Urothelium cell line (cell line): ENCODE measurements at regions not wholly inside any gene's neighbourhood (a gene's known extent, or its start where the extent isn't known, plus 50 kb on each side); places are given as distances from the start of the nearest gene placed in this dataset.

Experiments
- DNase-seq: peaks from one replicate; pipeline ENCODE4 v3.0.0; 2011; ENCODE audit warnings: low spot score, mixed read lengths
- FAIRE-seq: peaks from 2 replicates; lab custom pipeline; 2011; peaks lifted over from hg19 to GRCh38; lab: Jason Lieb, UNC

- DNase-seq: no peak
- FAIRE-seq: no peak
Observed at GRCh38 chr17:34874478-34874877, 86.8 kb downstream of the CCT6B start.

GRCh38 chr17:34872640-34873039 is 88.6 kb downstream of the CCT6B start:
- FAIRE-seq: no peak
- no peak for DNase-seq

GRCh38 chr17:34869641-34870040 is 91.6 kb downstream of the CCT6B start:
- no peak for DNase-seq
- FAIRE-seq: no peak

- DNase-seq: no peak
- FAIRE-seq: no peak
Observed at GRCh38 chr17:34865716-34866115, 95.5 kb downstream of the CCT6B start.

GRCh38 chr17:34862384-34862783 is 98.9 kb downstream of the CCT6B start:
- FAIRE-seq (no peak), DNase-seq (no peak)

GRCh38 chr17:34861864-34862263 is 99.4 kb downstream of the CCT6B start:
- DNase-seq: no peak
- FAIRE-seq: no peak

- DNase-seq (no peak), FAIRE-seq (no peak)
Observed at GRCh38 chr17:34859652-34860051, 101.6 kb downstream of the CCT6B start.

- no peak for FAIRE-seq
- no peak for DNase-seq
Observed at GRCh38 chr17:34858591-34859565, 102.4 kb downstream of the CCT6B start.

- FAIRE-seq (no peak), DNase-seq (no peak)
Observed at GRCh38 chr17:34853924-34854323, 107.3 kb downstream of the CCT6B start.

- FAIRE-seq (no peak), DNase-seq (no peak)
Observed at GRCh38 chr17:34852614-34853013, 108.6 kb downstream of the CCT6B start.

GRCh38 chr17:34851961-34852540 is 109.2 kb downstream of the CCT6B start:
- no peak for DNase-seq
- no peak for FAIRE-seq

GRCh38 chr17:34850964-34851363 is 110.3 kb downstream of the CCT6B start:
- no peak for FAIRE-seq
- no peak for DNase-seq

GRCh38 chr17:34850023-34850422 is 111.2 kb downstream of the CCT6B start:
- DNase-seq: no peak
- no peak for FAIRE-seq

GRCh38 chr17:34847938-34848337 is 113.3 kb downstream of the CCT6B start:
- FAIRE-seq (no peak), DNase-seq (no peak)

- DNase-seq: no peak
- FAIRE-seq: no peak
Observed at GRCh38 chr17:34845296-34845695, 116.0 kb downstream of the CCT6B start.

- FAIRE-seq (no peak), DNase-seq (no peak)
Observed at GRCh38 chr17:34843682-34844081, 117.6 kb downstream of the CCT6B start.

GRCh38 chr17:34842235-34842634 is 119.0 kb downstream of the CCT6B start:
- FAIRE-seq (no peak), DNase-seq (no peak)

GRCh38 chr17:34841467-34841866 is 119.8 kb downstream of the CCT6B start:
- no peak for FAIRE-seq

GRCh38 chr17:34840750-34841149 is 120.5 kb downstream of the CCT6B start:
- FAIRE-seq: no peak

More at GRCh38 chr17:34841467-34841866, 119.8 kb downstream of the CCT6B start:
- DNase-seq: no peak

GRCh38 chr17:34837876-34838478 is 123.3 kb downstream of the CCT6B start:
- no peak for DNase-seq

More at GRCh38 chr17:34840750-34841149, 120.5 kb downstream of the CCT6B start:
- DNase-seq: no peak

GRCh38 chr17:34832376-34832775 is 128.9 kb downstream of the CCT6B start:
- no peak for FAIRE-seq

More at GRCh38 chr17:34837876-34838478, 123.3 kb downstream of the CCT6B start:
- no peak for FAIRE-seq

GRCh38 chr17:34827008-34827407 is 134.3 kb downstream of the CCT6B start:
- FAIRE-seq: no peak
- DNase-seq: no peak

More at GRCh38 chr17:34832376-34832775, 128.9 kb downstream of the CCT6B start:
- DNase-seq: no peak
